ENCODE measurements at regions not wholly inside any gene's neighbourhood (a gene's known extent, or its start where the extent isn't known, plus 50 kb on each side); places are given as distances from the start of the nearest gene placed in this dataset.

GRCh38 chr9:115531410-115532125 lies 413.6 kb upstream of the TNC start:
- TF ChIP-seq CTCF (IDR thresholded peaks at IDR 0.05; ENCODE audit: poor library complexity): no peak
- no peak for TF ChIP-seq EZH2phosphoT487 (IDR thresholded peaks at IDR 0.05; ENCODE audit: low read depth, severe bottlenecking, unreplicated experiment)
